OCI-LY3 (cell line): ENCODE measurements at regions not wholly inside any gene's neighbourhood (a gene's known extent, or its start where the extent isn't known, plus 50 kb on each side); places are given as distances from the start of the nearest gene placed in this dataset.

Experiments
- EZH2phosphoT487 ChIP-seq: fragments of 200-600 bp; shearing (Covaris generic); IDR thresholded peaks from 2 replicates; pipeline ENCODE4 v1.6.1; 2018; ENCODE audit warnings: antibody characterized with exemption, mixed run types, low read depth
- TF ChIP-seq, protein P1 (sequence below): fragments of 200-600, 300-600 bp; sonication (generic); IDR thresholded peaks from 2 replicates; pipeline ENCODE4 v1.5.1; 2014; ENCODE audit warnings: antibody characterized with exemption, low read length, low read depth

DNA sequence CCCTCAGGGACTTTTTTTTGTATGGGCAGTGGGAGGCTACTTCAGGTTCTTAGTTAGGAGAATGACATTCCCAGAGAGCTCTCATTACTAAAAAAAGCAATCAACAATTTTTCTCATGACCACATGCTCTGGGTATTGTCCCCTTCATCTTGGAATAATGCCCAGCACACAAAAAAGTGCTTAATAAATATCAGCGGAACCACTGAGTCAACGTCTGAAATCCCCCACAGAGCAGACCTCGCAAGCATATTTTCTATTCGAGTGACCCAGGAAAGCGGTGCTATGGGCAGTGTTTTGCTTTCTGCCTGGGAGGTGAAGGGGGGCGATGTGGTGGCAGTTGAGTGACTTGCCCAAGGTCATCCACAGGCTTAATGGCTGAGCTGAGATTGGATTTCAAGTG is 493.4 kb upstream of the ZMIZ1 start:
- TF ChIP-seq, protein P1, sequence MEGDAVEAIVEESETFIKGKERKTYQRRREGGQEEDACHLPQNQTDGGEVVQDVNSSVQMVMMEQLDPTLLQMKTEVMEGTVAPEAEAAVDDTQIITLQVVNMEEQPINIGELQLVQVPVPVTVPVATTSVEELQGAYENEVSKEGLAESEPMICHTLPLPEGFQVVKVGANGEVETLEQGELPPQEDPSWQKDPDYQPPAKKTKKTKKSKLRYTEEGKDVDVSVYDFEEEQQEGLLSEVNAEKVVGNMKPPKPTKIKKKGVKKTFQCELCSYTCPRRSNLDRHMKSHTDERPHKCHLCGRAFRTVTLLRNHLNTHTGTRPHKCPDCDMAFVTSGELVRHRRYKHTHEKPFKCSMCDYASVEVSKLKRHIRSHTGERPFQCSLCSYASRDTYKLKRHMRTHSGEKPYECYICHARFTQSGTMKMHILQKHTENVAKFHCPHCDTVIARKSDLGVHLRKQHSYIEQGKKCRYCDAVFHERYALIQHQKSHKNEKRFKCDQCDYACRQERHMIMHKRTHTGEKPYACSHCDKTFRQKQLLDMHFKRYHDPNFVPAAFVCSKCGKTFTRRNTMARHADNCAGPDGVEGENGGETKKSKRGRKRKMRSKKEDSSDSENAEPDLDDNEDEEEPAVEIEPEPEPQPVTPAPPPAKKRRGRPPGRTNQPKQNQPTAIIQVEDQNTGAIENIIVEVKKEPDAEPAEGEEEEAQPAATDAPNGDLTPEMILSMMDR = no peak
- no peak for TF ChIP-seq EZH2phosphoT487
